H1 (cell line): ENCODE measurements at regions not wholly inside any gene's neighbourhood (a gene's known extent, or its start where the extent isn't known, plus 50 kb on each side); places are given as distances from the start of the nearest gene placed in this dataset.

ENCODE experiments used
- CTCF ChIA-PET: fragments of 300-600 bp; sonication (Branson Sonifier 250); formaldehyde crosslinking; loops from one replicate; lab custom pipeline; 2021; ENCODE audit not compliant: partially characterized antibody; lab: Charles Lee
- POLR2A ChIA-PET: fragments of 300-600 bp; sonication (Branson Sonifier 250); formaldehyde crosslinking; loops from one replicate; lab custom pipeline; 2021; ENCODE audit warnings: inconsistent platforms; ENCODE audit not compliant: partially characterized antibody; lab: Charles Lee
- DNase-seq, 2 experiments: peaks; one replicate each; pipeline versions ENCODE4 v3.0.0 to v3.0.0-alpha.2; 2010 to 2022; ENCODE audit warnings: low spot score in 2 of 2, low read depth in 1 of 2, mixed read lengths in 1 of 2
- FAIRE-seq: peaks from 2 replicates; lab custom pipeline; 2011; peaks lifted over from hg19 to GRCh38; lab: Jason Lieb, UNC
- H2AFZ ChIP-seq: 2 replicates; pipeline ENCODE4 v1.8.1; 2012; ENCODE audit warnings: low read length, inconsistent platforms
- H2AK5ac ChIP-seq: 2 replicates; pipeline ENCODE4 v1.6.1; 2013; ENCODE audit warnings: low read depth, low read length
- H2BK120ac ChIP-seq: replicated peaks from 2 replicates; pipeline ENCODE3; 2013; ENCODE audit warnings: low read depth, low read length, inconsistent platforms
- H2BK12ac ChIP-seq: 2 replicates; pipeline ENCODE4 v1.6.1; 2013; ENCODE audit warnings: low read depth, low read length
- H2BK15ac ChIP-seq: 2 replicates; pipeline ENCODE4 v1.6.1; 2013; ENCODE audit warnings: low read length
- H2BK20ac ChIP-seq: 2 replicates; pipeline ENCODE4 v1.6.1; 2013; ENCODE audit warnings: low read length
- H2BK5ac ChIP-seq: 2 replicates; pipeline ENCODE4 v1.6.1; 2013; ENCODE audit warnings: low read depth, low read length
- H3K14ac ChIP-seq: 2 replicates; pipeline ENCODE4 v1.6.1; 2013; ENCODE audit warnings: inconsistent platforms; ENCODE audit not compliant: insufficient read length
- H3K18ac ChIP-seq: 2 replicates; pipeline ENCODE4 v1.6.1; 2013; ENCODE audit warnings: low read length; ENCODE audit errors: extremely low read depth
- H3K23ac ChIP-seq: 2 replicates; pipeline ENCODE4 v1.6.1; 2013; ENCODE audit warnings: inconsistent platforms; ENCODE audit not compliant: insufficient read length
- H3K23me2 ChIP-seq: 2 replicates; pipeline ENCODE4 v1.6.1; 2013; ENCODE audit warnings: low read depth, low read length
- H3K27ac ChIP-seq: 2 replicates; pipeline ENCODE4 v1.6.1; 2011; ENCODE audit warnings: low read depth, low read length, inconsistent platforms
- H3K27me3 ChIP-seq, 4 experiments: replicated peaks in 1 of 4; 1 replicate in 1 of 4; 2 replicates in 3 of 4; pipeline versions ENCODE4 v1.6.1 to v1.8.1; 2011 to 2013; ENCODE audit warnings: low read length in 3 of 4, mild to moderate bottlenecking in 3 of 4, inconsistent platforms in 2 of 4, mixed read lengths in 2 of 4, moderate library complexity in 1 of 4; ENCODE audit not compliant: control insufficient read depth in 3 of 4, insufficient read depth in 3 of 4; ENCODE audit errors: extremely low read depth in 1 of 4
- H3K36me3 ChIP-seq, 4 experiments: 2 replicates each; pipeline versions ENCODE4 v1.6.1 to v1.8.1; 2011 to 2013; ENCODE audit warnings: mild to moderate bottlenecking in 4 of 4, low read length in 3 of 4, moderate library complexity in 2 of 4, control low read depth in 1 of 4, inconsistent platforms in 1 of 4; ENCODE audit not compliant: insufficient read depth in 4 of 4, control insufficient read depth in 2 of 4
- H3K4ac ChIP-seq: replicated peaks from 2 replicates; pipeline ENCODE3; 2013; ENCODE audit warnings: low read length, low read depth, mixed read lengths, inconsistent platforms; ENCODE audit not compliant: insufficient read length
- H3K4me1 ChIP-seq, 4 experiments: replicated peaks in 1 of 4; 1 replicate in 1 of 4; 2 replicates in 3 of 4; pipeline versions ENCODE4 v1.6.1 to v1.8.1; 2011 to 2013; ENCODE audit warnings: low read length in 3 of 4, inconsistent platforms in 2 of 4, mixed read lengths in 1 of 4; ENCODE audit not compliant: insufficient read depth in 4 of 4, control insufficient read depth in 3 of 4
- H3K4me2 ChIP-seq, 2 experiments: 2 replicates each; pipeline versions ENCODE4 v1.6.1 to v1.8.1; 2011 to 2013; ENCODE audit warnings: low read depth in 2 of 2, low read length in 2 of 2, control low read depth in 1 of 2, inconsistent platforms in 1 of 2, mild to moderate bottlenecking in 1 of 2; ENCODE audit not compliant: insufficient read depth in 1 of 2
- H3K4me3 ChIP-seq, 4 experiments: fragments of 200-600, 300-600 bp in 1 of 4; sonication (generic), shearing (Covaris generic), sonication (Bioruptor Twin) in 1 of 4; 2 replicates each; pipeline versions ENCODE4 v1.5.1 to v1.8.1; 2011 to 2016; ENCODE audit warnings: low read length in 4 of 4, low read depth in 3 of 4, control low read depth in 2 of 4, inconsistent platforms in 2 of 4, mild to moderate bottlenecking in 2 of 4, mixed read lengths in 1 of 4, moderate library complexity in 1 of 4; ENCODE audit not compliant: insufficient read depth in 2 of 4; ENCODE audit errors: extremely low read depth in 1 of 4
- H3K56ac ChIP-seq: replicated peaks from 2 replicates; pipeline ENCODE3; 2013; ENCODE audit warnings: low read depth, mild to moderate bottlenecking, mixed read lengths, low read length, inconsistent platforms; ENCODE audit not compliant: insufficient read length
- H3K79me1 ChIP-seq: 2 replicates; pipeline ENCODE4 v1.6.1; 2013; ENCODE audit warnings: low read depth, low read length, control low read depth
- H3K79me2 ChIP-seq, 2 experiments: 2 replicates each; pipeline versions ENCODE4 v1.6.1 to v1.8.1; 2012 to 2013; ENCODE audit warnings: low read length in 2 of 2, mild to moderate bottlenecking in 2 of 2, inconsistent platforms in 1 of 2; ENCODE audit not compliant: insufficient read depth in 2 of 2, control insufficient read depth in 1 of 2
- H3K9ac ChIP-seq, 4 experiments: replicated peaks in 1 of 4; 1 replicate in 1 of 4; 2 replicates in 3 of 4; pipeline versions ENCODE4 v1.6.1 to v1.8.1; 2011 to 2013; ENCODE audit warnings: low read depth in 3 of 4, low read length in 3 of 4, control low read depth in 2 of 4, mild to moderate bottlenecking in 2 of 4, moderate library complexity in 2 of 4, inconsistent platforms in 1 of 4; ENCODE audit errors: extremely low read depth in 1 of 4
- H3K9me3 ChIP-seq, 2 experiments: 2 replicates each; pipeline versions ENCODE4 v1.6.1 to v1.8.1; 2012 to 2013; ENCODE audit warnings: mild to moderate bottlenecking in 2 of 2, moderate library complexity in 2 of 2, control low read depth in 1 of 2, inconsistent platforms in 1 of 2, low read depth in 1 of 2, low read length in 1 of 2, mixed read lengths in 1 of 2; ENCODE audit not compliant: insufficient read depth in 2 of 2
- H4K20me1 ChIP-seq, 2 experiments: replicated peaks in 1 of 2; 2 replicates each; pipeline versions ENCODE3 to v1.8.1; 2011 to 2013; ENCODE audit warnings: inconsistent platforms in 2 of 2, low read length in 2 of 2, mild to moderate bottlenecking in 1 of 2; ENCODE audit not compliant: insufficient read depth in 2 of 2, control insufficient read depth in 1 of 2
- H4K5ac ChIP-seq: 2 replicates; pipeline ENCODE4 v1.6.1; 2013; ENCODE audit warnings: low read length, low read depth, mixed read lengths, inconsistent platforms; ENCODE audit not compliant: insufficient read length
- H4K8ac ChIP-seq: 2 replicates; pipeline ENCODE4 v1.8.0; 2013; ENCODE audit warnings: mild to moderate bottlenecking, moderate library complexity, low read length, inconsistent platforms; ENCODE audit not compliant: insufficient read depth; ENCODE audit errors: extremely low read depth
- H4K91ac ChIP-seq: replicated peaks from 2 replicates; pipeline ENCODE3; 2013; ENCODE audit warnings: low read length, mixed read lengths, inconsistent platforms; ENCODE audit not compliant: insufficient read length
- BRCA1 ChIP-seq: IDR thresholded peaks from 2 replicates; pipeline ENCODE4 v1.6.1; 2012; ENCODE audit warnings: low read depth, low read length, improper control_type of control experiment
- CBX8 ChIP-seq: fragments of 300-800, 300-1000 bp; sonication (generic); IDR thresholded peaks from 2 replicates; pipeline ENCODE4 v1.7.1; 2016; ENCODE audit warnings: low read depth, low read length, borderline replicate concordance
- CHD1 ChIP-seq: IDR thresholded peaks from 2 replicates; pipeline ENCODE4 v1.6.1; 2012; ENCODE audit warnings: low read depth, low read length, improper control_type of control experiment
- RXRA ChIP-seq: IDR thresholded peaks from 2 replicates; pipeline ENCODE4 v1.6.1; 2011; ENCODE audit warnings: low read depth, mild to moderate bottlenecking, low read length, moderate library complexity; ENCODE audit not compliant: insufficient read depth
- SUZ12 ChIP-seq: fragments of 200-600 bp; sonication (generic); IDR thresholded peaks from 2 replicates; pipeline ENCODE4 v1.6.1; 2012; ENCODE audit warnings: mild to moderate bottlenecking, inconsistent platforms, low read length, moderate library complexity, mixed read lengths
- WGBS, 2 experiments: shearing (Covaris generic) in 1 of 2; methylation state at CpG; one replicate each; pipeline versions ENCODE4 v1.1.6 to v1.1.7; 2013 to 2015; ENCODE audit warnings: low lambda C conversion rate in 2 of 2, mixed read lengths in 2 of 2, inconsistent platforms in 1 of 2, low coverage in 1 of 2, missing lambda C conversion rate in 1 of 2; ENCODE audit not compliant: insufficient replicate concordance in 2 of 2, insufficient coverage in 1 of 2, insufficient read length in 1 of 2; ENCODE audit errors: extremely low coverage in 1 of 2, missing lambda C conversion rate in 1 of 2; 5-methylcytosine and 5-hydroxymethylcytosine counted together
- TF ChIP-seq, protein P1 (sequence below): IDR thresholded peaks from 2 replicates; pipeline ENCODE4 v1.6.1; 2012; ENCODE audit warnings: inconsistent platforms
- TF ChIP-seq, protein P2 (sequence below): IDR thresholded peaks from 2 replicates; pipeline ENCODE4 v1.6.1; 2011; ENCODE audit warnings: low read length, improper control_type of control experiment
- TF ChIP-seq, protein P3 (sequence below), 3 experiments: IDR thresholded peaks; 1 replicate in 2 of 3; 2 replicates in 1 of 3; pipeline versions ENCODE4 v1.5.1 to v1.6.1; 2011; ENCODE audit warnings: low read length in 3 of 3, mild to moderate bottlenecking in 3 of 3, inconsistent platforms in 2 of 3, low read depth in 1 of 3, moderate library complexity in 1 of 3; ENCODE audit not compliant: insufficient read depth in 1 of 3; ENCODE audit errors: control extremely low read depth in 1 of 3

DNA sequence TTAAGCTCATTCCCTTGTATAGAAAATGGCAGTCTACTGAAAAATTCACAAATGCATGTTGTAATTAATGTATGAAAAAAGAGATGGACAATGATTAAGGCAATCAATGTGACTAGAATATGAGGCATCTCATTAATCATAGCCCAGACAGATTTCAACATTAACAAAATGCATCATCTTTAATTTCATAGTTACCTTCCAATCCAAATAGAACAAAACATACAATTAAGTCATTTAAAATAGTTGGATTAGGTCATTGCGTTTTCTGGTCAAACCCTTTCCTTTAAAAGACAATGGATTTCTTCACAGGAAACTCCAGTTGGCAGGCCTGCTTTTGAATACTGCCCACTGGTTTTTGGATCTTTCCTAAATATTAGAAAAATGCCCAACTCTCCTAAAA, 203.9 kb downstream of the HAO1 start:
- WGBS, 2 experiments, result 92% methylated on average over 1 of the region's 1 CpG; no CpG with 5 or more reads in 1 of the 2 experiments
- Histone ChIP-seq H3K36me3 (no peaks in the 10 kb centered on the region), H2BK5ac (no peak overlapping the region), H3K4me2 (no peak overlapping the region), H3K4me3 (no peak overlapping the region), H4K5ac (no peak overlapping the region), H3K79me2 (no peaks in the 10 kb centered on the region), H3K23ac (no peak overlapping the region), H2AFZ (no peak overlapping the region), H3K4ac (no peak overlapping the region), H4K20me1 (no peaks in the 10 kb centered on the region), H2AK5ac (no peak overlapping the region)
- no peak for DNase-seq
- TF ChIP-seq RXRA (no peak), CHD1 (no peak), CBX8 (no peak), SUZ12 (no peak), BRCA1 (no peak)
- TF ChIP-seq, protein P1, sequence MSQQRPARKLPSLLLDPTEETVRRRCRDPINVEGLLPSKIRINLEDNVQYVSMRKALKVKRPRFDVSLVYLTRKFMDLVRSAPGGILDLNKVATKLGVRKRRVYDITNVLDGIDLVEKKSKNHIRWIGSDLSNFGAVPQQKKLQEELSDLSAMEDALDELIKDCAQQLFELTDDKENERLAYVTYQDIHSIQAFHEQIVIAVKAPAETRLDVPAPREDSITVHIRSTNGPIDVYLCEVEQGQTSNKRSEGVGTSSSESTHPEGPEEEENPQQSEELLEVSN, result no peak
- TF ChIP-seq, protein P2, sequence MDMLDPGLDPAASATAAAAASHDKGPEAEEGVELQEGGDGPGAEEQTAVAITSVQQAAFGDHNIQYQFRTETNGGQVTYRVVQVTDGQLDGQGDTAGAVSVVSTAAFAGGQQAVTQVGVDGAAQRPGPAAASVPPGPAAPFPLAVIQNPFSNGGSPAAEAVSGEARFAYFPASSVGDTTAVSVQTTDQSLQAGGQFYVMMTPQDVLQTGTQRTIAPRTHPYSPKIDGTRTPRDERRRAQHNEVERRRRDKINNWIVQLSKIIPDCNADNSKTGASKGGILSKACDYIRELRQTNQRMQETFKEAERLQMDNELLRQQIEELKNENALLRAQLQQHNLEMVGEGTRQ, result no peak
- TF ChIP-seq, protein P3, sequence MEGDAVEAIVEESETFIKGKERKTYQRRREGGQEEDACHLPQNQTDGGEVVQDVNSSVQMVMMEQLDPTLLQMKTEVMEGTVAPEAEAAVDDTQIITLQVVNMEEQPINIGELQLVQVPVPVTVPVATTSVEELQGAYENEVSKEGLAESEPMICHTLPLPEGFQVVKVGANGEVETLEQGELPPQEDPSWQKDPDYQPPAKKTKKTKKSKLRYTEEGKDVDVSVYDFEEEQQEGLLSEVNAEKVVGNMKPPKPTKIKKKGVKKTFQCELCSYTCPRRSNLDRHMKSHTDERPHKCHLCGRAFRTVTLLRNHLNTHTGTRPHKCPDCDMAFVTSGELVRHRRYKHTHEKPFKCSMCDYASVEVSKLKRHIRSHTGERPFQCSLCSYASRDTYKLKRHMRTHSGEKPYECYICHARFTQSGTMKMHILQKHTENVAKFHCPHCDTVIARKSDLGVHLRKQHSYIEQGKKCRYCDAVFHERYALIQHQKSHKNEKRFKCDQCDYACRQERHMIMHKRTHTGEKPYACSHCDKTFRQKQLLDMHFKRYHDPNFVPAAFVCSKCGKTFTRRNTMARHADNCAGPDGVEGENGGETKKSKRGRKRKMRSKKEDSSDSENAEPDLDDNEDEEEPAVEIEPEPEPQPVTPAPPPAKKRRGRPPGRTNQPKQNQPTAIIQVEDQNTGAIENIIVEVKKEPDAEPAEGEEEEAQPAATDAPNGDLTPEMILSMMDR (IDR thresholded peaks at IDR 0.05; ENCODE audit: control extremely low read depth in 1 of 3, insufficient read depth in 1 of 3, low read depth in 1 of 3, low read length in 3 of 3), result no peak
- TF ChIP-seq, all 59 proteins: peak for 0
- Histone ChIP-seq H4K91ac (no peak overlapping the region), H2BK20ac (no peak overlapping the region), H2BK120ac (no peak overlapping the region), H3K27ac (no peak overlapping the region), H3K9ac (no peak overlapping the region), H4K8ac (no peak overlapping the region), H3K9me3 (0 out of 4 replicates have a peak, but pooled peaks cover 0 to 2% of the 10 kb centered on the region in 2 experiments), H3K23me2 (no peaks in the 10 kb centered on the region), H3K27me3 (no peaks in the 10 kb centered on the region), H2BK15ac (no peak overlapping the region), H3K56ac (no peak overlapping the region), H3K79me1 (no peaks in the 10 kb centered on the region), H3K14ac (no peak overlapping the region), H3K4me1 (no peaks in the 10 kb centered on the region), H3K18ac (no peak overlapping the region), H2BK12ac (no peak overlapping the region)
- POLR2A ChIA-PET, result no interaction called here
- CTCF ChIA-PET, result interaction anchor here (1.1 kb wide), 1 partner anchor 12 kb away, joined by 3 read pairs; no protein-coding TSS in a partner anchor
- no peak for FAIRE-seq
